ENCODE measurements at regions not wholly inside any gene's neighbourhood (a gene's known extent, or its start where the extent isn't known, plus 50 kb on each side); places are given as distances from the start of the nearest gene placed in this dataset.

DNA sequence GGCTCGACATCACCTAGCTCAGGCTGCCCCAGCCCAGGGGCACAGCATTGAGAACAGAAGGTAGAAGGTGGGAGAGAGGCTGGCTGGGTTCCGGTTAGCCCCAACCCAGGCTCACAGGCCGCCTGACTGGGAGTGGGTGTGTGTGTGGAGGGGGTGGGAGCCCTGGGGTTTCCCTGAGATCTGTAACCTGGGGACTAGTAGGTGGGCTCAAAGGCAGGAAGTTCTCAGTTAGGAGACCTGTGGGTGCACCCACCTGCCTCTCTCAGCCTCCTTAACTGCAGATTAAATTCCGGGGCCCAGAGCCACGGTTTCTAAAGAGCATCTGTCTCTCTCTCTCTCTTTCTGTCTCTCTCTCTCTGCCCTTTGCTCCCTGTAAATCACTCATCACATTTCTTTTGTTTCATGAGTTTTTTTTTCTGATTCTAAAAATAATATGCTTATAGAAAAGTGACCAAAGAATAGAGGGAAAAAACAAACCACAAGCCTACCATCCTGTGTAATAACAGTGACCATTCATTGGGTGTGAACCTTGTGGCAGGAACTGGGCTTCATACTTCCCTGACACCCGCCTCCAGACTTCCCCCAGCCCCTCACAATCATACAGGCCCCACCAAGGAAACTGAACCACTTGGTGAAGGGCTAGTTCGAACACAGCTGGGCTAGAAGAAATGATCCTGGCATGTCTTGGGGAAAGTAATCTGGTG lies 83.4 kb upstream of the SMNDC1 start:
- TF ChIP-seq, protein P1, sequence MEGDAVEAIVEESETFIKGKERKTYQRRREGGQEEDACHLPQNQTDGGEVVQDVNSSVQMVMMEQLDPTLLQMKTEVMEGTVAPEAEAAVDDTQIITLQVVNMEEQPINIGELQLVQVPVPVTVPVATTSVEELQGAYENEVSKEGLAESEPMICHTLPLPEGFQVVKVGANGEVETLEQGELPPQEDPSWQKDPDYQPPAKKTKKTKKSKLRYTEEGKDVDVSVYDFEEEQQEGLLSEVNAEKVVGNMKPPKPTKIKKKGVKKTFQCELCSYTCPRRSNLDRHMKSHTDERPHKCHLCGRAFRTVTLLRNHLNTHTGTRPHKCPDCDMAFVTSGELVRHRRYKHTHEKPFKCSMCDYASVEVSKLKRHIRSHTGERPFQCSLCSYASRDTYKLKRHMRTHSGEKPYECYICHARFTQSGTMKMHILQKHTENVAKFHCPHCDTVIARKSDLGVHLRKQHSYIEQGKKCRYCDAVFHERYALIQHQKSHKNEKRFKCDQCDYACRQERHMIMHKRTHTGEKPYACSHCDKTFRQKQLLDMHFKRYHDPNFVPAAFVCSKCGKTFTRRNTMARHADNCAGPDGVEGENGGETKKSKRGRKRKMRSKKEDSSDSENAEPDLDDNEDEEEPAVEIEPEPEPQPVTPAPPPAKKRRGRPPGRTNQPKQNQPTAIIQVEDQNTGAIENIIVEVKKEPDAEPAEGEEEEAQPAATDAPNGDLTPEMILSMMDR (IDR thresholded peaks at IDR 0.05; ENCODE audit: insufficient read depth, low read length, poor library complexity, severe bottlenecking): no peak
- TF ChIP-seq EZH2phosphoT487 (conservative IDR thresholded peaks at IDR 0.05; ENCODE audit: low read length): no peak
